KMS-11 (cell line): ENCODE measurements at regions not wholly inside any gene's neighbourhood (a gene's known extent, or its start where the extent isn't known, plus 50 kb on each side); places are given as distances from the start of the nearest gene placed in this dataset.
"Not testable (repeated sequence)": the region's sequence is repeated elsewhere in the genome, so short reads cannot be mapped to it uniquely, and the experiment has no call there.

Experiments used
- H2AFZ ChIP-seq: fragments of 200-600 bp; sonication (generic); 2 replicates; pipeline ENCODE4 v1.6.1; 2016; ENCODE audit warnings: antibody characterized with exemption, mixed run types, low read depth
- H3K27ac ChIP-seq: fragments of 200-600 bp; sonication (generic); 2 replicates; pipeline ENCODE4 v1.6.1; 2016; ENCODE audit warnings: mild to moderate bottlenecking, mixed run types
- H3K27me3 ChIP-seq: fragments of 200-600 bp; sonication (generic); 2 replicates; pipeline ENCODE4 v1.6.1; 2017; ENCODE audit warnings: mild to moderate bottlenecking, low read depth, mixed run types, moderate library complexity; ENCODE audit not compliant: insufficient read depth
- H3K36me3 ChIP-seq: fragments of 200-600 bp; sonication (generic); 2 replicates; pipeline ENCODE4 v1.6.1; 2017; ENCODE audit warnings: mild to moderate bottlenecking, mixed run types; ENCODE audit not compliant: insufficient read depth
- H3K4me1 ChIP-seq: fragments of 200-600 bp; sonication (generic); 2 replicates; pipeline ENCODE4 v1.6.1; 2016; ENCODE audit warnings: mild to moderate bottlenecking, low read depth, mixed run types; ENCODE audit not compliant: poor library complexity, severe bottlenecking
- H3K4me2 ChIP-seq: fragments of 200-600 bp; sonication (generic); 2 replicates; pipeline ENCODE4 v1.7.0; 2016; ENCODE audit warnings: mild to moderate bottlenecking, mixed run types
- H3K4me3 ChIP-seq: fragments of 200-600 bp; sonication (generic); IDR thresholded peaks from 2 replicates; pipeline ENCODE4 v1.6.1; 2017; ENCODE audit warnings: low read depth, low read length, mixed read lengths; ENCODE audit not compliant: insufficient read depth
- H3K79me2 ChIP-seq: fragments of 200-600 bp; sonication (generic); 2 replicates; pipeline ENCODE4 v1.6.1; 2016; ENCODE audit warnings: low read depth, mixed run types; ENCODE audit not compliant: insufficient read depth
- H3K9ac ChIP-seq: fragments of 200-600 bp; sonication (generic); 2 replicates; pipeline ENCODE4 v1.6.1; 2016; ENCODE audit warnings: mild to moderate bottlenecking, mixed run types
- H4K20me1 ChIP-seq: fragments of 200-600 bp; sonication (generic); 2 replicates; pipeline ENCODE4 v1.6.1; 2016; ENCODE audit warnings: mild to moderate bottlenecking, mixed run types; ENCODE audit not compliant: insufficient read depth
- TF ChIP-seq, protein P1 (sequence below): fragments of 200-600 bp; sonication (generic); conservative IDR thresholded peaks from 2 replicates; pipeline ENCODE4 v1.6.1; 2017; ENCODE audit warnings: low read depth, mild to moderate bottlenecking, antibody characterized with exemption, low read length, moderate library complexity, mixed read lengths

GRCh38 chr1:95770581-95770980 lies 536.6 kb downstream of the RWDD3 start:
- Histone ChIP-seq H3K4me1 (no peaks in the 10 kb centered on the region), H2AFZ (no peak overlapping the region), H3K4me2 (no peak overlapping the region), H3K27ac (no peak overlapping the region), H3K79me2 (no peaks in the 10 kb centered on the region), H3K9ac (no peak overlapping the region), H3K4me3 (no peak overlapping the region), H3K36me3 (no peaks in the 10 kb centered on the region), H3K27me3 (no peaks in the 10 kb centered on the region), H4K20me1 (no peaks in the 10 kb centered on the region)
- TF ChIP-seq, protein P1, sequence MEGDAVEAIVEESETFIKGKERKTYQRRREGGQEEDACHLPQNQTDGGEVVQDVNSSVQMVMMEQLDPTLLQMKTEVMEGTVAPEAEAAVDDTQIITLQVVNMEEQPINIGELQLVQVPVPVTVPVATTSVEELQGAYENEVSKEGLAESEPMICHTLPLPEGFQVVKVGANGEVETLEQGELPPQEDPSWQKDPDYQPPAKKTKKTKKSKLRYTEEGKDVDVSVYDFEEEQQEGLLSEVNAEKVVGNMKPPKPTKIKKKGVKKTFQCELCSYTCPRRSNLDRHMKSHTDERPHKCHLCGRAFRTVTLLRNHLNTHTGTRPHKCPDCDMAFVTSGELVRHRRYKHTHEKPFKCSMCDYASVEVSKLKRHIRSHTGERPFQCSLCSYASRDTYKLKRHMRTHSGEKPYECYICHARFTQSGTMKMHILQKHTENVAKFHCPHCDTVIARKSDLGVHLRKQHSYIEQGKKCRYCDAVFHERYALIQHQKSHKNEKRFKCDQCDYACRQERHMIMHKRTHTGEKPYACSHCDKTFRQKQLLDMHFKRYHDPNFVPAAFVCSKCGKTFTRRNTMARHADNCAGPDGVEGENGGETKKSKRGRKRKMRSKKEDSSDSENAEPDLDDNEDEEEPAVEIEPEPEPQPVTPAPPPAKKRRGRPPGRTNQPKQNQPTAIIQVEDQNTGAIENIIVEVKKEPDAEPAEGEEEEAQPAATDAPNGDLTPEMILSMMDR, result no peak

GRCh38 chr1:95778217-95778616 lies 544.2 kb downstream of the RWDD3 start:
- Histone ChIP-seq H3K4me3 (no peak overlapping the region), H2AFZ (no peak overlapping the region), H3K27me3 (no peaks in the 10 kb centered on the region), H3K79me2 (no peaks in the 10 kb centered on the region), H4K20me1 (no peaks in the 10 kb centered on the region), H3K4me1 (no peaks in the 10 kb centered on the region), H3K4me2 (no peak overlapping the region), H3K36me3 (no peaks in the 10 kb centered on the region), H3K27ac (no peak overlapping the region), H3K9ac (no peak overlapping the region)
- TF ChIP-seq, protein P1, result no peak

GRCh38 chr1:95780836-95781235 lies 546.8 kb downstream of the RWDD3 start:
- Histone ChIP-seq H3K36me3 (no peaks in the 10 kb centered on the region), H3K9ac (no peak overlapping the region), H2AFZ (no peak overlapping the region), H3K27ac (no peak overlapping the region), H3K79me2 (no peaks in the 10 kb centered on the region), H3K4me3 (no peak overlapping the region), H4K20me1 (no peaks in the 10 kb centered on the region), H3K4me2 (no peak overlapping the region), H3K27me3 (no peaks in the 10 kb centered on the region), H3K4me1 (no peaks in the 10 kb centered on the region)
- TF ChIP-seq, protein P1, result no peak

DNA sequence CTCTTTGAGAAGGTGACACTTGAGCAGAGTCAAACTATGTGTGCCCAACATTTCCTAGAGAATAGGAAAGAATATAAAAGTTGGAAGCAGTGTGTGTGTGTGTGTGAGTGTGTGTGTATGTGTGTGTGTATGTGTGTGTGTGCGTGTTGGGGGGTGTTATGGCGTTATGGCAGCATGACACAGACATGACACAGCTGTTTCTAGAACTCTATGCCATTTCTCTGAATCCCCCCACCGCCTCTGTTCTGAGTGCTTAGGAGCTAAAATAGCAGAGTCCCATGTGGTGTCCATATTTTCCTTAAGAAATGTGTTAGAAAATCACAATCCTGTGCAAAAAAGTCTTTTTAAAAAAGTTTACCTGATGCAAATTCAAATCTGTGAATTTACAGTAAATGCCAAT lies 556.1 kb downstream of the RWDD3 start:
- Histone ChIP-seq H3K4me1 (no peaks in the 10 kb centered on the region), H3K4me3 (no peak overlapping the region), H2AFZ (no peak overlapping the region), H4K20me1 (no peaks in the 10 kb centered on the region), H3K27ac (no peak overlapping the region), H3K9ac (no peak overlapping the region), H3K79me2 (no peaks in the 10 kb centered on the region), H3K4me2 (no peak overlapping the region), H3K36me3 (no peaks in the 10 kb centered on the region), H3K27me3 (no peaks in the 10 kb centered on the region)
- TF ChIP-seq, protein P1, result no peak

DNA sequence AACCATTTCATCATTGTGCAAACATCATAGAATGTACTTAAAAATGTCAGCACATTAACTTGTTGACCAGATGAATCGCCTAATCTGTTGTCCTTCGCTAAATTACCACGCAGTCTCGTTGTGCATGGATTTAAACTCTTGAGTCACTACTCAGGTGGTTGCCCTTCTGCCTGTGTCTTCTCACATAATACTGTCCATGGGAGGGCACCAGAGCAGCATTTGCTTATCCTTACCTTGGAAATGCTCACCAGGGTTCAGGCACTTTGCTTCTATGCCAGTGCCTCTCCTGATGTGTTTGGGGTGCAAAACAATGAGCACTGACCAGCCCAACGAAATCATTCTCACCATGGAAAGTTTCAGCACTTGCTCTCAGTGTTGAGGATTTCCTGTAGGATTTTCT lies 559.9 kb downstream of the RWDD3 start:
- H3K9ac ChIP-seq, result no peak overlapping the region
- H3K4me1 ChIP-seq, result no peaks in the 10 kb centered on the region
- no peaks in the 10 kb centered on the region for H4K20me1 ChIP-seq
- TF ChIP-seq, protein P1, result no peak
- H3K4me3 ChIP-seq, result no peak overlapping the region
- H3K4me2 ChIP-seq, result no peak overlapping the region
- no peak overlapping the region for H2AFZ ChIP-seq
- no peaks in the 10 kb centered on the region for H3K27me3 ChIP-seq
- no peaks in the 10 kb centered on the region for H3K36me3 ChIP-seq
- H3K79me2 ChIP-seq, result no peaks in the 10 kb centered on the region
- no peak overlapping the region for H3K27ac ChIP-seq

DNA sequence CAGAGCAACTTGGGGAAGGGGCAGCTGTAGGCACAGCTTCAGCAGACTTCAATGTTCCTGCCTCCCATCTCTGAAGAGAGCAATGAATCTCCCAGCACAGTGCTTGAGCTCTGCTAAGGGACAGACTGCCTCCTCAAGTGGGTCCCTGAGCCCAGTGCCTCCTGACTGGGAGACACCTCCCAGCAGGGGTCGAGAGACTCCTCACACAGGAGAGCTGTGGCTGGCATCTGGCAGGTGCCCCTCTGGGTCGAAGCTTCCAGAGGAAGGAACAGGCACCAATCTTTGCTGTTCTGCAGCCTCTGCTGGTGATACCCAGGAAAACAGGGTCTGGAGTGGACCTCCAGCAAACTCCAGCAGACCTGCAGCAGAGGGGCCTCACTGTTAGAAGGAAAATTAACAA lies 563.8 kb downstream of the RWDD3 start:
- not testable (repeated sequence) for H3K79me2 ChIP-seq, H3K36me3 ChIP-seq

More for the DNA sequence above, 563.8 kb downstream of the RWDD3 start:
- H3K4me3 ChIP-seq, H4K20me1 ChIP-seq, H3K27me3 ChIP-seq, H3K27ac ChIP-seq, H3K4me1 ChIP-seq, H2AFZ ChIP-seq, H3K9ac ChIP-seq, H3K4me2 ChIP-seq: not testable (repeated sequence)
